ENCODE measurements at regions not wholly inside any gene's neighbourhood (a gene's known extent, or its start where the extent isn't known, plus 50 kb on each side); places are given as distances from the start of the nearest gene placed in this dataset.

DNA sequence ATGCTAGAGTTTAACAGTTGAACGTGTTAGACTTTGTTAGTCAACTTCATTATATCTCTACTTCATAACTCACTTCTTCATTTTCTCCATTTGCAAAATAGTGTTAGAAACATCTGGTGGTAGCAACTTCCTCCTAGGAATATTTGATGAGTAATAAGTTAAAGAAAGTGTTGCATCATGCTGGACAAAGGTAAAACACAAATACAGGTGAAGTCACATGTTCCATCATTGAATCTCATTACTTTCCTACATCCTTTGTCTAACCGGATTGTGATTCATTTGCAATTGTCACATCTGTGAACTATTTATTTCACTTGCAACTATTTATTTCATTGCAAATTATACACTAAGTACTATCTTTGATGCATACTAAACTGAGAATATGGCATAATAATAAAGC is 186.5 kb downstream of the TUSC7 start:
- no peak for TF ChIP-seq EZH2 (IDR thresholded peaks at IDR 0.05; ENCODE audit: insufficient read depth, low read length)
- TF ChIP-seq, protein P1, sequence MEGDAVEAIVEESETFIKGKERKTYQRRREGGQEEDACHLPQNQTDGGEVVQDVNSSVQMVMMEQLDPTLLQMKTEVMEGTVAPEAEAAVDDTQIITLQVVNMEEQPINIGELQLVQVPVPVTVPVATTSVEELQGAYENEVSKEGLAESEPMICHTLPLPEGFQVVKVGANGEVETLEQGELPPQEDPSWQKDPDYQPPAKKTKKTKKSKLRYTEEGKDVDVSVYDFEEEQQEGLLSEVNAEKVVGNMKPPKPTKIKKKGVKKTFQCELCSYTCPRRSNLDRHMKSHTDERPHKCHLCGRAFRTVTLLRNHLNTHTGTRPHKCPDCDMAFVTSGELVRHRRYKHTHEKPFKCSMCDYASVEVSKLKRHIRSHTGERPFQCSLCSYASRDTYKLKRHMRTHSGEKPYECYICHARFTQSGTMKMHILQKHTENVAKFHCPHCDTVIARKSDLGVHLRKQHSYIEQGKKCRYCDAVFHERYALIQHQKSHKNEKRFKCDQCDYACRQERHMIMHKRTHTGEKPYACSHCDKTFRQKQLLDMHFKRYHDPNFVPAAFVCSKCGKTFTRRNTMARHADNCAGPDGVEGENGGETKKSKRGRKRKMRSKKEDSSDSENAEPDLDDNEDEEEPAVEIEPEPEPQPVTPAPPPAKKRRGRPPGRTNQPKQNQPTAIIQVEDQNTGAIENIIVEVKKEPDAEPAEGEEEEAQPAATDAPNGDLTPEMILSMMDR (IDR thresholded peaks at IDR 0.05; ENCODE audit: insufficient read depth, low read depth, low read length) = no peak

Measured in astrocyte (in vitro differentiated cells and primary cell).